ENCODE measurements at regions not wholly inside any gene's neighbourhood (a gene's known extent, or its start where the extent isn't known, plus 50 kb on each side); places are given as distances from the start of the nearest gene placed in this dataset.
"Not testable (repeated sequence)": the region's sequence is repeated elsewhere in the genome, so short reads cannot be mapped to it uniquely, and the experiment has no call there.

DNA sequence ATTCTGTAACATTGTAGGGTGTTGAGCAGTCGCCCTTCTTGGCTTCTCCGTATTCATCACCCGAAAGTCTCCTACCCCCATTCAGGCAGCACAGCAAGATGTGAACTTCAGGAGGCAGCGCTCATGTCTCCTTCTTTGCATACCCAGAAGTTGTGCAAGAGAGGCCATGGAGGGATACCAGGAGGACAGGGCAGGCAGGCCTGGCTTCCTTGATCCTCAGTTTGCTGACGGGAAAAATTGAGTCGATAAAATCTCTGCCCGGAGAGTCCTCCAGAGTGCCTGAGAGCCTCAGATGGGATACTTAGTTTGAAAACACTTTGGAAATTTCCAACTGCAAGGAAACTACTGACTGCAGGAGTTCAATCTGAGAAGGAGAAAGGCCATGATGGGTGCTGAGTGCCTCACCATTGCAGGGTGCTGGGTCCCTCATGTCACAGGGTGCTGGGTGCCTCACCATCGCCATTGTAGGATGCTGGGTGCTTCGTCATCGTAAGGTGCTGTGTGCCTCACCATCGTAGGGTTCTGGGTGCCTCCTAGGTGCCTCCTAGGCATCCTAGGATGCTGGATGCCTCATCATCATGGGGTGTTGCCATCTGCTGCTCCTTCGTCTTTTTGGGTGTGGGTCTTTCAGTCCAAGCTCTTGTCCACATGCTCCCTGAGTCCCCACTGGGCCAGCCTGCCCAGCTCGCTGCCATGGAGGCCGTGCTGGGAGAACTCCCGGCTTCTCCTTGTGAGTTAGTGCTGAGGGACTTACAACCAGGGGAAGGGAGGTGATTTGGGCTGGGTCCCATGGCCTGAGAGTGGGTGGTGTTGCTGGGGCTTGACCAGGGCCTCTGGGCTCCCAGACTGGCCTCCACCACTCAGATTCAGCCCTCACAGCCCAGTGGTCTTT is 162.4 kb downstream of the DDX1 start:
- DNase-seq: no peak

DNA sequence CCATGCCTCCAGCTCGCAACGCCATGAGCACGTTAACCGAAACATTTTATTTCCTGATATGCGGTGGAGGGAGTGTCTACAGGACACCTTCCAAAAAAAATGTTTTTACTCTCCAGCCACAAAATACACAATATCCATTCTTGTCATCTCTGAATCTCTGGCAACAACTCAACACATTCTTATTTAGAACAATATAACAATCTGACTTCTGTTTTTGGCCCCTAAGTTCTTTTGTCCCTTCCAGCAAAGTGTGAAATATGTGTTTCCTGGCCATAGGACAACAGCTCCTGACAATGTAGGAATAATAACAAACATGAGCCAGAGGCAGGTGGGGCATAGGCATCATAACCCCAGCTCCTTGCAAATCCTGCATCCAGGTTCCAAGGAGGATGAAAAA is 163.0 kb downstream of the DDX1 start:
- DNase-seq: no peak

DNA sequence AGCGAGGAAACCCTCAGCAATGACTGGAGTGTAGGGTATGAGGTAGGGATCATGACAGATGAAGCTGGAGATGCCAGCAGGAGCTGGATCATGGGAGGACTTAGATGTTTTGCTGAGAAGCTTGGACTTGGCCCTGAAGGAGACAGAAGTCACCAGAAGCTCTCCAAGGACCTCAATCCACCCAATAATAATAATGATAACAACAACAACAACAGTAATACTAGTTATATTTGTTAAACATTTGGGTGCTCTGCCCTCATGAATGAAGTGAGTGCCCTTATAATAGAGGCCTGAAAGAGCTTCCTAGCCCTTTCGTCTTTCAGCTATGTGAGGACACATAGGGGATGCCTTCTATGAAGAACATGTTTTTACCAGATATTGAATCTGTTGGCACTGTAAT is 163.9 kb downstream of the DDX1 start:
- no peak for DNase-seq

DNA sequence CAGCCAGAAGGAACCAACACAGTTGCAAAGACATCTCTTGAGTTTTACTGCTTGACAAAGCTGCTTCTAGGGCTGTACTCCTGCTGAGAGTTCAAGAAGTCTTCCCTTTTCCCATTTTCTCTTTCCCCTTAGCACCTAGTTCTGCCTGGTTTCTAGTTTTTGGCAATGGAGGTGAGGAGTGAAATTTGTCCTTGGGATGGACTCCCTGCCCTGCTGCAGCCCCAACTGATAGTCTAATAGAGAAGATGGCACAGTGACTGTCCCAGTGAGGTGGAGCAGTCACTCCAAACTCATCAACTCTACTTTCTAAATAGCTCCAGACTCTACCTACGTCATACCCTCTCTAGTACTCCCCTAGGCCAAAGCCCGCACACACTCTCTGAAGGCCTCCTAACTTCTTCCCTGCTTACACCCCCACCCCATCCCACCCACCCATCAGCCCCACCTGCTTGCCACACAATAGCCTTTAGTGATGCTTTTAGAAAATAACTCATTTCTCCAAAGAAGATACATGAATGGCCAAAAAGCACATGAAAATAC is 164.4 kb downstream of the DDX1 start:
- no peak for DNase-seq

DNA sequence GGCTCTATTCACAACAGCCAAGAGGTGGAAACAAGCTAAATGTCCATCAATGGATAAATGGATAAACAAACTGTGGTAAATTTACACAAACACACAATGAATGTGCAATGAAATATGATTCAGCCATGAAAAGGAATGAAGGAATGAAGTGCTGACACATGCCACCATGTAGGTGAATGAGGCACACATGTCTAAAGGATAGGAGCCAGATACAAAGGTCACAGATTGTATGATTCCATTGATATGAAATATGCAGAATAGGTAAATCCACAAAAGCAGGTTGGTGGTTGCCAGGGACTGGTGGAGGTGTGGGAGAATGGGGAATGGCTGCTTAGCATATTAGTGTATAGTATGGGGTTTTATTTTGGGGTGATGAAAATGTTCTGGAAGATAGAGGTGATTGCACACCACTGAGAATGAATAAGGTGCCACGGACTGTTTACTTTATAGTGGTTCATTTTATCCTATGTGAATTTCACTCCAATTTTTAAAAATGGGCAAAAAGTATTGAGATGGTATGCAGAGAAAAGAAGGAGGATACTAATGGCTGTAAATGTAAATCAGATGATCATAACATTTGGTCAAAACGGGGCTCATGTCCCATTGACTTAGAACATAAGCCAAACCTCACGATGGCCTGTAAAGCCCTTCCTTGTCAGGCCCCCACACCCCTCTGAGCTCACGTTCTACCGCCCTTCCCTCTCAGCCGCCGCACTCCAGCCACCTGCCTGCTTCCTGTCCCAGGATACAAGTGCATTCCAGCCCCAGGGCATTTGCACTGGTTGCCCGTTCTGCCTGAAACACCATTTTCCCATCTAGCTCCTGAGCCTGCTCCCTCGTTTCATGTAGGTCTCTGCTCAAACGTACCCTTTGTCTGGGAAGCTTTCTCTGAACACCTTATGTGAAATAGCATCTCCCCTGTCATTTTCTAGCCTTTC is 165.5 kb downstream of the DDX1 start:
- no peak for DNase-seq

DNA sequence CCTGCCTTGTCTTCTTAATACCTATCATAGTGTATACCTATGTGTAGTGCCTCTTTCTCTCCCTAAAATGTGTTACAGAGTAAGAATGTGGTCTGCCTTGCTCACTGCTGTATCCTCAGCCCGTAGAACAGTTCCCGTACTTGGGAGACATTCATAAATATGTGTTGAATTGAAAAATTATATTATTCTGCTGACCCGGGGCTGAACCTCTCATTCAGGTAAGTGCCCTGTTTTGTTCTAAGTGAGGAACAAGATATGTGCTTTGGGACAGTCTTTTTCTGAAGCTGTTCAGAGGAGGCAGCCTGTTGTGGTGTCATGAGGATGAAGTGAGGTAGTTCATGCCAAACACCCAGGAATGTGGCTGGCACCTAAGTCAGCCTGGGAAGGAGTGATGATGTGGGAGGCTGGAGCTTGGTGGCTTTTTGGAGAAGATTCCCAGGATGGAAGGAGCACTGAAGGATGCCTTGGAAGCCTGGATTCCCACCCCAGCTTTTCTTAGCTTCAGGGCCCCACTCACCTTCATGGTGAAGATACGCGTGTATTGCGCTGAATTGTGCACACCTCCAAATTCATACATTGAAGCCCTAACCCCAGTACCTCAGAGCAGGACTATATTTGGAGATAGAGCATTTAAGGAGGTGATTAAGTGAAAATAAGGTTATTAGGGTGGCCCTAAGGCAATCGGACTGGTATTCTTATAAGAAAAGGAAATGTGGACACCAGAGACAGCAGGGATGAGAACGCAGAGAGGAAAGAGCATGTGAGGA is 166.3 kb downstream of the DDX1 start:
- DNase-seq: no peak

DNA sequence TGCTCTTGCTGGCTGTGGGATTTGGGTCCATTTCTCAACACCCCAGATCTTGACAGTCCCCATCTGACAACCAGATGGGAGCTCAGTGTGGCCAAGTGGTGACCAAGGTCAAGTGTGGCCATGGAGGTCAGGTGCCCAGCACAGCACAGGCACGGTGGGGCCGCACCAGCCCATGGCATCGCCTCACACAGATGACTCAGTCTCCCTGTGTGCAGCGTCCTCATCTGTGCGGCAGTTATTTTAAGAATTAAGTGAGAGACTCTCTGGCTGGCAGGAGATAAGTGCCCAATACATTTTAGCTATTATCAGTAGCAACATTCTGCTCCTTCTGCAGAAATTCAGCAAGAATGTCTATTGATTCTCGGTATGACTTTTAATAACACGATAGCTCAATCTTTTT is 167.2 kb downstream of the DDX1 start:
- DNase-seq: no peak

DNA sequence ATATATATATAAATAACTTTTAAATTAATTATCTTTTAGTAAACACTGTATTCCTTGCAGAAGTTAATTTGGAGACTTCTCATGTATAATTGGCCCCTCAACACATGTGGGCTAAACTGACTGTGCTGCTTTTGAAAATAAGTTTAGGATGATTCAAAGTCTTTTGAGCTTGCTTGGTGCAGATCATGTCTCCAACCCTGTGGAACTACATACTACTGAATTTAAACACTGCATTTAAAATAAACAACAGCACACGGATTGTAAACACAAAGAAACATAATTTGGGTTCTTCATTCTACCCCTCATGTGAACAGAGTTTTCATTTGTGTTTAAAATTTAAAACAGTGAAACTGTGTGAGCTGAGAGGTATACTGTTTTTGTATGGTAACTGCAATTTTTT is 167.7 kb downstream of the DDX1 start:
- no peak for DNase-seq

DNA sequence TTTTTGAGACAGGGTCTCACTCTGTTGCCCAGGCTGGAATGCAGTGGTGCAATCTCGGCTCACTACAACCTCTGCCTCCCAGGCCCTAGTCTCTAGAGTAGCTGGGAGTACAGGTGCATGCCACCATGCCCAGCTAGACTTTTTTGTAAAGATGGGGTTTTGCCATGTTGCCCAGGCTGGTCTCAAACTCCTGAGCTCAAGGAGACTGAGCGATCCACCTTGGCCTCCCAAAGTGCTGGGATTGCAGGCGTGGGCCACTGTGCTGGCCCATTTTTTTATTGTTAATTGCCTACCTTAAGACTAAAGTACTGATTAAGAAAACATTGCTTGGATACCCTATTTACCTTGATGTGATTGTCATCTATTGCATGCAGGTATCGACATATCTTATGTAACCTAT is 168.1 kb downstream of the DDX1 start:
- not testable (repeated sequence) for DNase-seq

DNA sequence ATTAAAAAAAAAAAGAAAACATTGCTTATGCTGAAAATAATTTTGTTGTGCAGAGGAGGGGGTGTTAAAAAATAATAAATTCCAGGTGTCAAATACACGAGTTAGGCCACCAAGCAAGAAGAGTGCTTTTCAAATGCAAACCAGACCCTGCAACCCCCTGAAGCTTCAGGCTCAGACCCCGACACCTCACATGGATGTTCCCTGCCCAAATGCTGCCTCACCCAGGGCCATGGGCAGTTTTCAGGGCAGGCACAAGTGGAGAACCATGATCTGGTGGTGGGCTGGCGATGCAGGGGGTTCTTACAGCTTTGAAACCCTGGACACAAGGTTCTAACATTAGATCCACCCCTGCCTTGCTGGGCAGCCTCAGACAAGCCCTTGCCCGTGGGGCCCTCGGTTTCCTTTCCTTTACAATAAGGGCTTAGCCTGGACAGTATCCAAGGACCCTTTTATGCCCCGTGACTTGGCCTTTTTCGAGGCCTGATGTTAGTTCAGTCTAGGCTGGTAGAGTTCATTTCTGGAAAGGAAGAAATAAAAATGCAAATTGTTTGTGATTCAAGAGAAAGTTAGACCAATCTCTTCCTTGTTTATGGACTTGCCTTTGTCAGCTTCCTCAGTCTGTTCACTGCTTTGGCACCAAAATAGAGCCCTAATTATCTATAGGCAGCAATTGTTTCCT is 168.7 kb downstream of the DDX1 start:
- no peak for DNase-seq

DNA sequence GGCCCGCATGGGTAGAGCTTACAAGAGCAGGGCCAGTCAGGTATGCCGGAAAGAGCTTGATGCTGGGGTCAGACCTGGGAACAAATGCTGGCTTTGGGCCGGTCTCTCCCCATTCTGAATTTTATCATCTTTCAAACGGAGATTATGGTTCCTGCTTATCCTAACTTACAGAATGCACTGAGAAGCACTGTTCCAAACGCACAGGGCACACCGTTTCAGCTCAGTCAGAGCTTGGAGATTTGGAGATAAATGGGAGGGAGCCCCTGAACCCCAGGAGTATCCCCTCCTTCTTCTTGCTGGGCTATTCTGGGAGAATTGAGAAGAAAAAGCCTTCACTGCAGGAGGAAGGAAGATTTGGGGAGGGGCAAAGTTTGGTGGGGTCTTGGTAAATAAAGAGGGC is 169.4 kb downstream of the DDX1 start:
- DNase-seq: no peak

DNA sequence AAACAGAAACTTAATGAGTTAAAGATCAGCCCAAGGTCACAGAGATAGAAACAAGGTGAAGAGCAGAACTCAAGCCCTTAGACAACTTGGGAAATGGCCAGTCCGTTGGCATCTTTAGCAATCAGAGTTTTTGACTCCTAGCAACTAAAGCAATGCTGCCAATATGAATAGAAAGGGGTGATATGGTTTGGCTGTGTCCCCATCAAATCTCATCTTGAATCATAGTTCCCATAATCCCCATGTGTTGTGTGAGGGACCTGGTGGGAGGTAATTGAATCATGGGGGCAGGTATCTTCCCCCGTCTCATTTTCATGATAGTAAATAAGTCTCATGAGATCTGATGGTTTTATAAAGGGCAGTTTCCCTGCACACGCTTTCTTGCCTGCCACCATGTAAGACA is 170.2 kb downstream of the DDX1 start:
- DNase-seq: no peak

DNA sequence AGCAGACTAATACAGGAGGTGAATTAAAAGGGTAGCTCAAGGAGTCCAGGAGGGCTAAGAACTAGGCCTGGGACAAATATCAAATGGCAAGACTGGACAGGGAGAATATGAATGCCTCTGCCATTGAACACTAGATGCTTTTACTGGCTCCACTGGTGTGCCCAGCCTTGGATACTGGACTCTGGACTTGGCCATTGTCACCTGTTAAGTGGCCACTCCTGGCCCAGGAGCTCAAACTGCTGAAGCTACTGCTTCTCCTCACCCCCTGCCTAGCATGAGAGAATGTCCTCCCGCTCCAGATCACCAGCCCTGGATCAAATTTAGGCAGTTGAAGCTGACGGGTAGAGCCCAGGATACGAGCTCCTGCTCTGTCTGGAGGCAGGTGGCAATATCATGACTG is 170.8 kb downstream of the DDX1 start:
- DNase-seq: no peak

DNA sequence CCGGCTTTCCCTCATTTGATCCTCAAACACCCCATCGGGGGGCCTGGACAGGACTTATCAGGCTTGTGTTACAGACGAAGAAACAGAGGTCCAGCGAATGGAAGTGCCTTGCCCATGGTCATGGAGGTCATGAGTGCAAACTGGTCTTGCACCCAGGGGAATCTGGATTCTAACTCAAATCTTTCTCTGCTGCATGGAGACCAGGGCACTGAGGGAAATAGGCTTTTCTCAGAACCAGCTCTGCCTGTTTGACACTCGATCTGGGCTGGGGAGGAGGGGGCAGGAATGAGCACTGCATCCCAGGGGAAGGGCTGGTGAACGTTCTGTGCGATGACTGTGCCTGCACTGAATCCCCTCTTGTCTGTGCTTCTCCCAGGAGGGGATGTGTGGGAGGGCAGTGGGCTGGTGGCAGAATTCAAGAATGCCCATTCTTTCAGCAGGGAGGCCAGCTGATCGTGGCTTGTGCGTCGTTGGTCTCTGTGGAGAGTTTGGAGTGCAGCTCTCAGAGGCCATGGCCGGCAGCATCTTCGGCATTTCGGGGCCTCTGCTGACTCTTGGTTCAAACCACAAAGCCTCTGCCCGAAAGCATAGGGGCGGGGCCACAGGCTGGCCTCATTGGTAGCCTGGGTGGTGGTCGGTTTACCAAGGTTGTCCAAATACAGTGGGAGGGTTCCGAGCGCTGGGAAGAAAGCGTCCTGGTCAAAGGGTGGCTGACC is 171.6 kb downstream of the DDX1 start:
- DNase-seq: no peak

DNA sequence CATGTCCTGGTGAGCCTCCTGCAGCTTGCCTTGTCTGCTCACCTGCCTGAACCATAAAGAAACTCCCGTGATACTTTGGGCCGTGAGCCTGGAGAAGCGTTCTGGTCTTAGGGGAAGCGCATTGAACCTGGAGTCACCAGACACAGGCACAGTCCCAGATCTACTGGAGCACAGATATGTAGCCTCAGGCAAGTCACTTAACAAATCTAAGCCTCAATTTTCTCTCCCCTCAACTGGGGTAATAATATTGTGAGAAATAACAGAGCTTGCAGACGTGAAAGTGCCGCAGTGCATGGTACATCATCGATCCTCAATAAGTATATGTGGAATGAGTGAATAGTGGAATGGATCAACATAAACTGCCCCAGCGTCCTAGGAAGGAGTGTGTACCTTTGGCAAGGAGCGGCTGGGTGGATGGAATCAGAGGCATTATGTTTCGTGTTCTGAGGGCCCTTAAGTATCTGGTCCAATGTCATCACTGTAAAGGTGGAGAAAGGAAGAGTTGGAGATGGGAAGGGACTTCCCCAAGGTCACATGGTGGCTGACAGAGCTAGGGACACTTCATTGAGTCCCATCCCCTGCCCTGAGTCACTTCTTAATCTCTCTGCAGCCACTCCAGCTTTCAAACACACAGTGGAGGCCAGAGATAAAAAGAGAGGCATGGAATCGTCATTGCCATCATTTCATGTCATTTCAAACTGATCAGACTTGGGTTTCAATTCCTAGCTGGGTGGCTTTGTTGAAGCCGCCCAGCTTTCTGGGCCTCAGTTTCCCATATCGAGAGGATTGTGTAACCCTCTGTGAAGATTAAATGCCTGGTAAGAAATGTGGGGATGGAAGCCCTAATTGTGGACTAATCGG is 172.4 kb downstream of the DDX1 start:
- no peak for DNase-seq

DNA sequence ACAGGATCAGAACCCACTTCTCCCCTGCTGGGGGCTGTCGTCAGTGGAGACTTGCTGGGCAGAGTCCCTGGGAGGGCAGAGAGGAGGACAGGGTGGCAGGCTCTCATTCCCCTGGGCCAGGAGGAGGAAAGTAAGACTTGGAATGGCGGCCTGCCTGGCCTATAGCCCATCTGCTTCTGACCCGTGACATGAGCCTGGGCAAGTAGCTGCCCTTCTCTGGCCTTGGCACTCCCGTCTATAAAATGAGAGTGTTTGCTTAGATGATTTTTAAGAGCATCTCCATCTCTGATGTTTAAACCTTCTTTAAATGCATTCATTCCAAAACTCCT is 173.0 kb downstream of the DDX1 start:
- no peak for DNase-seq

DNA sequence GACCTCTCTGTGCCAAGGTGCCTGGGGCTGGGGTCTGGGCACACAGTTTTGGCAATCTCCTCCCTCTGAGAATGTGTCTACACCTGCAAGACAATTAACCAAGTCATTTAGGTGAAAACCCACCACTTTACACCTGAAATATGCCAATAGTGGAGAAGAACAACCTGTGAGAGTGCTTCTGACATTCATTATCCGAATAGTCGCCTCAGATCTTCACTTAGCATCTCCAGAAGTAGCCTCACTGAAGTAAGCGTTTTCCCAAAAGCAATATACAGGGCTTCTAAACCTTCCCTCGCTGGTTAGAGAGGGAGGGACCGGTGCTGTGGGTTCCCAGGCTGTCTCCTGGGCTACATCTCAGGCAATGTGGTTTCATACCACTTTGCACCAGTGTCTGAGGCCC is 173.5 kb downstream of the DDX1 start:
- no peak for DNase-seq

DNA sequence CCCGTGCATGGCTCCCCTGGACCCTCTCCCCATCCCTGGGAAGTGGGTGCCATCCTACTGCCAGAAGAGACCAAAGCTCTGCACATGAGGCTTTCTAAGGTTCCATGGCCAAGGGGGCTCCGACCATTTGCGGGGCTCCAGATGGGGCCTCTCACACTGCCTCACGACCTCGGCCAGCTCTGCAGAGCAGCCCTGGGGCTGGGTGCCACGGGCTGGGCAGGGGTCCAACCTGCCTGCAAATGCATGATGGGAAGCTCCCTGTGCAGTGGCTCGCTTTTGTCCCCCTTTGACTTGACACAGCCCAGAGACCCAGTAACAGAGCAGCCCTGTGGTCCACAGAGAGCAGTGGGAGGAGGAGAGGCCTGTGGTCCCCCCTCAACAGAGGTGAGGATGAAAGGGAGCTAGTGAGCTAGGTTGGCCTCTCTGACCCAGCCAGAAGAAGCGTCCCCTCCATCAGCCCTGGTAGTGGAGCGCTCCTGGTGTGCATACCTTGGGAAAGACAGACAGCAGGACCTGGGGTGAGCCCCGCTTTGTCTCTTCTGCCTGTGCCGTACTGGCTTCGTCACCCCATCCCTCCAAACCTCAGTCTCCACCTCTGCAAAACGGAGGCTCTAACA is 174.1 kb downstream of the DDX1 start:
- DNase-seq: no peak

DNA sequence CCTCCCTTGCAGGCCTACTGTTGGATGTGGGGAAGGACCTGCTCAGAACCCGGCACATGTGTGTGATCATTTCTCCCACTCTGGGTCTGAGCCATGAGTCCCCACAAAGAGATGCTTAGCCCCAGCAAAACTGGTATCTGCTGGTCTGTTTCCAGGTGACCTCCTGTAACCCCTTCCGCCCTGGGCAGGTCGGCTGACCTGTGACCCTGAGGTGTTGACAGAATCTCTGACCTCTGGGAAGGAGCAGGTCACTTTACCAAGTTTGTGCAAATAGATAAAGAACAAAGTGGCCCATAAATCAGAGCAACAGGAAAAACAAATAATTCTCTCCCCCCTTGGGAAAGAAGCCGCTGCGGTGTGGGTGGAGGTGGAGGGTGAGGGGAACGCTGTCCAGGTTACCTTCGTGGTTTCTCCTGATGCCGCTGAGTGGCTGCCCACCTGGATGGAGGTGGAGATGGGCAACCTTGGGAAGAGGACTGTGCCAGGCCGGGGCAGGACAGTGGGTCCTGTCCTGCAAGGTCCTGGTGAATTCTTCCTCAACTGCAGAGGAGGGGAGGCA is 174.0 kb upstream of the MYCN start:
- no peak for DNase-seq
